ENCODE measurements at regions not wholly inside any gene's neighbourhood (a gene's known extent, or its start where the extent isn't known, plus 50 kb on each side); places are given as distances from the start of the nearest gene placed in this dataset.

DNA sequence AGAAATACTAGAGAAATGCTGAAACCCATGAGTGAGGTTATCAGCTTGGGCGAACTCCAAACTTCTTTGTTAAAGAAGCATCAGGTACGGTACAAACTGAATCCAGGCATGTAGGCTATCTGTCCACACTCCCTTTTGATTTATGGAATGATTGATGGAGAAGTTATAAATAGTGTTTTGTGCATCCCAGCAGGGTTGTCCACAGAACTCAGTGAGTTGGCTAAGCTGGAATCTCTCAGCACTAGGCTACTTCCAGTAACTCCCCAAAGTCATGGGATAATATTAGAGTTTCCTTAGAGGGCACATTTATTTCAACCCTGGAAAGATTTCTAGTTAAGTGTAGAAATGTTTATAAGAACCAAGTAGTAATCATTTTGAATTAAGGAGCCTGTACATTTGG, 186.2 kb upstream of the CRBN start:
- DNase-seq, result no peak
- TF ChIP-seq, protein P1, sequence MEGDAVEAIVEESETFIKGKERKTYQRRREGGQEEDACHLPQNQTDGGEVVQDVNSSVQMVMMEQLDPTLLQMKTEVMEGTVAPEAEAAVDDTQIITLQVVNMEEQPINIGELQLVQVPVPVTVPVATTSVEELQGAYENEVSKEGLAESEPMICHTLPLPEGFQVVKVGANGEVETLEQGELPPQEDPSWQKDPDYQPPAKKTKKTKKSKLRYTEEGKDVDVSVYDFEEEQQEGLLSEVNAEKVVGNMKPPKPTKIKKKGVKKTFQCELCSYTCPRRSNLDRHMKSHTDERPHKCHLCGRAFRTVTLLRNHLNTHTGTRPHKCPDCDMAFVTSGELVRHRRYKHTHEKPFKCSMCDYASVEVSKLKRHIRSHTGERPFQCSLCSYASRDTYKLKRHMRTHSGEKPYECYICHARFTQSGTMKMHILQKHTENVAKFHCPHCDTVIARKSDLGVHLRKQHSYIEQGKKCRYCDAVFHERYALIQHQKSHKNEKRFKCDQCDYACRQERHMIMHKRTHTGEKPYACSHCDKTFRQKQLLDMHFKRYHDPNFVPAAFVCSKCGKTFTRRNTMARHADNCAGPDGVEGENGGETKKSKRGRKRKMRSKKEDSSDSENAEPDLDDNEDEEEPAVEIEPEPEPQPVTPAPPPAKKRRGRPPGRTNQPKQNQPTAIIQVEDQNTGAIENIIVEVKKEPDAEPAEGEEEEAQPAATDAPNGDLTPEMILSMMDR (conservative IDR thresholded peaks at IDR 0.05), result no peak
- no peak for TF ChIP-seq EZH2 (IDR thresholded peaks at IDR 0.05; ENCODE audit: low read depth)
- no peak overlapping the region for H2AFZ ChIP-seq
- H4K20me1 ChIP-seq (ENCODE audit: insufficient read depth), result no peaks in the 10 kb centered on the region
- no peak overlapping the region for H3K27ac ChIP-seq
- H3K9me2 ChIP-seq (ENCODE audit: insufficient read depth), result no peaks in the 10 kb centered on the region
- H3F3A ChIP-seq (ENCODE audit: insufficient read depth, low read depth), result no peaks in the 10 kb centered on the region
- no peaks in the 10 kb centered on the region for H3K27me3 ChIP-seq (ENCODE audit: insufficient read depth, low read depth)
- H3K79me2 ChIP-seq (ENCODE audit: low read depth), result no peaks in the 10 kb centered on the region
- no peaks in the 10 kb centered on the region for H3K36me3 ChIP-seq (ENCODE audit: low read depth)
- BruUV-seq (replicated peaks), result no TSS peak
- H3K9me3 ChIP-seq (ENCODE audit: insufficient read depth, low read depth), result no peaks in the 10 kb centered on the region
- H3K4me2 ChIP-seq, result no peak overlapping the region
- CTCF ChIA-PET, result no interaction called here
- POLR2A ChIA-PET (ENCODE audit: unreplicated experiment), result no interaction called here
- H3K4me1 ChIP-seq (replicated peaks; ENCODE audit: insufficient read depth), result no peaks in the 10 kb centered on the region
- H3K4me3 ChIP-seq, result no peak overlapping the region
- intact Hi-C loops (cut with micrococcal nuclease; ENCODE audit: unreplicated experiment), result no loop called here

DNA sequence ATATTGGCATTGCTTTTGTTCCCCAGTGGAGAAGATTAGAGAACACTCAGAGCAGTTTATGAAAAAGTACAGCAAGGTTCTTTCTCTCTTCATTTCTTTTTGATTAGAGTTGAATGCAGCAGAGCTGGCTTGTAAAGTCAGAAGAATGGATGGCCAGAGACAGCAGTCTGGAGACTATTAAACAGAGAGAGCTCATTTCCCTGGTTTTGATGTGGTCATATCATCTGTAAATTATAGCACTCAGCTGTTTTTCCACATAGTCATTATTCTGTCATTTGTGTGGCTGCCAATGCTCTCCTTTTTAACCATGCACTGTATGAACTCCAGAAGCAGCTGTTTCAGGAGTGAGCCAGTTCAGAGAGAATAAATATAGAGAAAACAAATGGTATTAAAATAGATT, 177.4 kb upstream of the CRBN start:
- CTCF ChIA-PET, result no interaction called here
- Histone ChIP-seq H3F3A (ENCODE audit: insufficient read depth, low read depth) (no peaks in the 10 kb centered on the region), H3K27me3 (ENCODE audit: insufficient read depth, low read depth) (no peaks in the 10 kb centered on the region), H3K4me1 (replicated peaks; ENCODE audit: insufficient read depth) (no peaks in the 10 kb centered on the region), H3K36me3 (ENCODE audit: low read depth) (no peaks in the 10 kb centered on the region), H3K79me2 (ENCODE audit: low read depth) (no peaks in the 10 kb centered on the region), H3K4me3 (no peak overlapping the region), H3K4me2 (no peak overlapping the region), H3K9me2 (ENCODE audit: insufficient read depth) (no peaks in the 10 kb centered on the region), H3K9me3 (ENCODE audit: insufficient read depth, low read depth) (no peaks in the 10 kb centered on the region), H4K20me1 (ENCODE audit: insufficient read depth) (no peaks in the 10 kb centered on the region), H3K27ac (no peak overlapping the region), H2AFZ (no peak overlapping the region)
- POLR2A ChIA-PET (ENCODE audit: unreplicated experiment), result no interaction called here
- intact Hi-C loops (cut with micrococcal nuclease; ENCODE audit: unreplicated experiment), result no loop called here
- no peak for DNase-seq
- TF ChIP-seq, protein P1 (conservative IDR thresholded peaks at IDR 0.05), result no peak
- TF ChIP-seq EZH2 (IDR thresholded peaks at IDR 0.05; ENCODE audit: low read depth), result no peak
- no TSS peak for BruUV-seq (replicated peaks)

DNA sequence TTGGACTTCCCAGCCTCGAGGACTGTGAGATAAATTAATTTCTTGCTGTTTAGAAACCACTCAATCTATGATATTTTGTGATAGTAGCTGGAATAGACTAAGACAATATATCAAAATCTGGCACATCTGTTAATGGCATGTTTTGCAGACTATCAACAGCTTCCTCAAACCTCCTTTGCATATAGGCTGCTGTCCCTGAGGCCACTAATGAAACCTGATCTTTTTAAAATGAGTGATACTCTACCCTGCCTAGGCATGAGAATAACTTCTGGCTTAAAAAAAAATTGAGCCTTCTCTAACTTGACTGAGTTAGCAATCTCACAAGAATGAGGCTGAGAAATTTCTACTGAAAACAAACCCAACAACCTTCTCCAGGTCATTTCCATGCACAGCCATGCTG, 176.0 kb upstream of the CRBN start:
- Histone ChIP-seq H3K27ac (no peak overlapping the region), H3K9me2 (ENCODE audit: insufficient read depth) (no peaks in the 10 kb centered on the region), H3K79me2 (ENCODE audit: low read depth) (no peaks in the 10 kb centered on the region), H4K20me1 (ENCODE audit: insufficient read depth) (no peaks in the 10 kb centered on the region), H3K4me1 (replicated peaks; ENCODE audit: insufficient read depth) (no peaks in the 10 kb centered on the region), H3K4me2 (no peak overlapping the region), H3K36me3 (ENCODE audit: low read depth) (no peaks in the 10 kb centered on the region), H3K4me3 (no peak overlapping the region), H3K9me3 (ENCODE audit: insufficient read depth, low read depth) (no peaks in the 10 kb centered on the region), H2AFZ (no peak overlapping the region), H3K27me3 (ENCODE audit: insufficient read depth, low read depth) (no peaks in the 10 kb centered on the region), H3F3A (ENCODE audit: insufficient read depth, low read depth) (no peaks in the 10 kb centered on the region)
- DNase-seq, result no peak
- TF ChIP-seq, protein P1 (conservative IDR thresholded peaks at IDR 0.05), result no peak
- TF ChIP-seq EZH2 (IDR thresholded peaks at IDR 0.05; ENCODE audit: low read depth), result no peak
- no TSS peak for BruUV-seq (replicated peaks)
- POLR2A ChIA-PET (ENCODE audit: unreplicated experiment), result no interaction called here
- CTCF ChIA-PET, result no interaction called here
- intact Hi-C loops (cut with micrococcal nuclease; ENCODE audit: unreplicated experiment), result no loop called here

Measured in PC-9 (cell line).